HG03378 (cell line): ENCODE measurements at regions not wholly inside any gene's neighbourhood (a gene's known extent, or its start where the extent isn't known, plus 50 kb on each side); places are given as distances from the start of the nearest gene placed in this dataset.

Experiments used
- ATAC-seq: cut with Tn5 transposase; IDR thresholded peaks from one replicate; pipeline ENCODE4 v1.9.1; 2021; ENCODE audit warnings: mild to moderate bottlenecking, moderate library complexity; ENCODE audit not compliant: unreplicated experiment

- no peak for ATAC-seq
Measured at GRCh38 chr10:108753326-108753725, 1170.0 kb downstream of the XPNPEP1 start.

- ATAC-seq, result peak; percentile 77
Measured at GRCh38 chr10:108749042-108749441, 1174.3 kb downstream of the XPNPEP1 start.

GRCh38 chr10:108736111-108736510, 1187.2 kb downstream of the XPNPEP1 start:
- ATAC-seq, result no peak

- no peak for ATAC-seq
Measured at GRCh38 chr10:108735380-108735779, 1187.9 kb downstream of the XPNPEP1 start.

- ATAC-seq, result no peak
Measured at GRCh38 chr10:108721874-108722273, 1201.4 kb downstream of the XPNPEP1 start.

GRCh38 chr10:108716352-108716751, 1207.0 kb downstream of the XPNPEP1 start:
- ATAC-seq, result no peak

GRCh38 chr10:108709927-108710722, 1213.2 kb downstream of the XPNPEP1 start:
- ATAC-seq, result no peak

GRCh38 chr10:108708363-108708762, 1214.9 kb downstream of the XPNPEP1 start:
- ATAC-seq, result no peak

- ATAC-seq, result peak; percentile 97
Measured at GRCh38 chr10:108696792-108697477, 1226.4 kb downstream of the XPNPEP1 start.

- no peak for ATAC-seq
Measured at GRCh38 chr10:108691126-108691525, 1232.2 kb downstream of the XPNPEP1 start.

GRCh38 chr10:108690530-108690929, 1232.8 kb downstream of the XPNPEP1 start:
- no peak for ATAC-seq

- ATAC-seq, result no peak
Measured at GRCh38 chr10:108689891-108690290, 1233.4 kb downstream of the XPNPEP1 start.

GRCh38 chr10:108688314-108688713, 1235.0 kb downstream of the XPNPEP1 start:
- ATAC-seq, result peak; percentile 64

- ATAC-seq, result no peak
Measured at GRCh38 chr10:108685863-108686531, 1237.3 kb downstream of the XPNPEP1 start.

- no peak for ATAC-seq
Measured at GRCh38 chr10:108684431-108684830, 1238.9 kb downstream of the XPNPEP1 start.

- ATAC-seq, result no peak
Measured at GRCh38 chr10:108673741-108674140, 1249.6 kb downstream of the XPNPEP1 start.

- ATAC-seq, result no peak
Measured at GRCh38 chr10:108663587-108663986, 1259.7 kb downstream of the XPNPEP1 start.

GRCh38 chr10:108662975-108663374, 1260.3 kb downstream of the XPNPEP1 start:
- no peak for ATAC-seq

- no peak for ATAC-seq
Measured at GRCh38 chr10:108655057-108655456, 1268.3 kb downstream of the XPNPEP1 start.

GRCh38 chr10:108653531-108653930, 1269.8 kb downstream of the XPNPEP1 start:
- no peak for ATAC-seq

- ATAC-seq, result no peak
Measured at GRCh38 chr10:108639010-108639409, 1284.3 kb downstream of the XPNPEP1 start.

GRCh38 chr10:108638225-108638624, 1285.1 kb downstream of the XPNPEP1 start:
- ATAC-seq, result no peak
